NOMO-1 (cell line): ENCODE measurements at regions not wholly inside any gene's neighbourhood (a gene's known extent, or its start where the extent isn't known, plus 50 kb on each side); places are given as distances from the start of the nearest gene placed in this dataset.
A peak's percentile ranks its signal among the peaks of the same experiment; 100 is the strongest.

Experiments
- DNase-seq, 2 experiments: peaks; one replicate each; lab custom pipeline; 2025; ENCODE audit not compliant: unreplicated experiment in 2 of 2; lab: John Stamatoyannopoulos, UW

DNA sequence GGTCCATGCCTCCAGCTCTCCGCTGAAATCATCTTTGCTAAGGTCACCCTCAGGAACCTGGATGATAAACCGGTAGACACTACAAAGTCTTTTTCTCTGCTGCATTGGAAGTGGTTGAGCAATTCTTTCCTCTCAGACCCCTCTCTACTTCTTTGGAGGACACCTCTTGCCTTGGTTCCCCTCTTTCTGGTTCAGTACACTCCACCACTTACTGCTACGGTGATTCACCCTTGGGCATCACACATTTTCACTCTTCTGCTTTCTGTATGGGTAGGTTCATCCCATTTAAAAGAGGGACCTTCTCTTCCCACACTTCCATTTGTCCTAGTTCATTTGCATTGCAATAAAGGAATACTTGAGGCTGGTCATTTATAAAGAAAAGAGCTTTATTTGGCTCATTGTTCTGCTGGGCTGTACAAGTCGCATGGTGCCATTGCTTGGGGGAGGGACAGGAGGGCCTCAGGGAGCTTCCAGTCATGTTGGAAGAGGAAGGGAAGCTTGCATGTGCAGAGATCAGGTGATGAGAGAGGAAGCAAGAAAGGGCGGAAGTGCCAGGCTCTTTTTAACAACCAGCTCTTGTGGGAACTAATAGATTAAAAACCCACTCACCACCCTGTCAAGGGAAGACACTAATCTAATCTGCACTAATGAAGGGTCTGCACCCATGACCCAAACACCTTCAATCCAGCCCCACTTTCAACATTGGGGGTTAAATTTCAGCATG, 149.7 kb upstream of the TMEM170B start:
- DNase-seq, result no peak

- no peak for DNase-seq
Measured at GRCh38 chr6:11386726-11387125, 150.8 kb upstream of the TMEM170B start.

DNA sequence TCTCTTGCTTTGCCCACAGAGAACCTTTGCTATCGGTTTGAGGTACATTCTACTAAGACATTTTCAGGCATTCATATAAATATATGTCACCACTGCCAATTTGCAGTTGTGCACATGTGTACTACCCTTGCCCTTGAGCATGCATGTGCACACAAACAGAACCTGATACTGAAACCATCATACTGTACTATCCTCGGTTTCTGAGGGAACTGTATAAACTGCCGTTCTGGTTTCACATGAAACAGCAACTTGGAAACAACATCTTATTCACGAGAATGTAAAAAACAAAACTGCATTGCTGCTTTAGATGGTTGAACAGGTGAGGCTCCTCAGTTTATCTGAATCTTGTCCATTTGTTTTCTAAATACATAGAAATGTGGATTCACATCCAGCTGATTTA, 151.2 kb upstream of the TMEM170B start:
- DNase-seq, result peak in 1 of 2 experiments; percentile 25

- DNase-seq, result no peak
Measured at GRCh38 chr6:11384531-11385309, 152.3 kb upstream of the NEDD9 start.

DNA sequence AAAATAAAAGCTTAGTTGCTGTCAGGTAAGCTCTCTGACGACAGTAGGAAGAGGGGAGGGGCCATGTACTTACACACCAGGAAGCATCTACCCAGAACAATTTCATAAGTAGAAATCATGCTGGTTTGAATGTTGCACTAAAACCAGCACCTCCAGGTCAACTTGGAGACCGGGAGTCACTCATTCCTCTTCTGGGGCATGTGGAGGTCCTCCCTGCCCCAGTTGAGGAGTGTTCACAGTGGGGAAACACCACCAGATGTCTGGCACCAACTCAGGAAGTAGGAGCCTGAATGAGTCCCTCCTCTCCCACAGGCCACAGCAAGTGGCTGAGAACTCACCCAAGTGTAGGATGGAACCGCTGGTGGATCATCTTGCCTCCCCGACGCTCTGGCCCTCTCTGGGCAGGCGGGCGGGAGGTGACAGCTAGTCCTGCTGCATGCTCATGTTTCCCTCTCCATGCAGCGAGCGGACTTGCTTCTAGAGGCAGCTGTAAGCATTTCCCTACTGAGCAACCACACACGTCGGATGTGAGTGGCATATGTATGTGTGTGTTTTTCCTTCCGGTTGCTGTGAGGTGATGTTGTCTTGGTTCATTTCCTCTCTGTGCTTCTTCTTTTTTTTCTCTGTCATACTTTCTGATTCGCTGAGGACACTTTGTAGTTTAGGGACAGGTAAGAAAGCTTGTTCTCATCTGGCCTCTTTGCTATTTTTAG, 149.5 kb upstream of the NEDD9 start:
- DNase-seq, result peak; percentile 67 to 93

DNA sequence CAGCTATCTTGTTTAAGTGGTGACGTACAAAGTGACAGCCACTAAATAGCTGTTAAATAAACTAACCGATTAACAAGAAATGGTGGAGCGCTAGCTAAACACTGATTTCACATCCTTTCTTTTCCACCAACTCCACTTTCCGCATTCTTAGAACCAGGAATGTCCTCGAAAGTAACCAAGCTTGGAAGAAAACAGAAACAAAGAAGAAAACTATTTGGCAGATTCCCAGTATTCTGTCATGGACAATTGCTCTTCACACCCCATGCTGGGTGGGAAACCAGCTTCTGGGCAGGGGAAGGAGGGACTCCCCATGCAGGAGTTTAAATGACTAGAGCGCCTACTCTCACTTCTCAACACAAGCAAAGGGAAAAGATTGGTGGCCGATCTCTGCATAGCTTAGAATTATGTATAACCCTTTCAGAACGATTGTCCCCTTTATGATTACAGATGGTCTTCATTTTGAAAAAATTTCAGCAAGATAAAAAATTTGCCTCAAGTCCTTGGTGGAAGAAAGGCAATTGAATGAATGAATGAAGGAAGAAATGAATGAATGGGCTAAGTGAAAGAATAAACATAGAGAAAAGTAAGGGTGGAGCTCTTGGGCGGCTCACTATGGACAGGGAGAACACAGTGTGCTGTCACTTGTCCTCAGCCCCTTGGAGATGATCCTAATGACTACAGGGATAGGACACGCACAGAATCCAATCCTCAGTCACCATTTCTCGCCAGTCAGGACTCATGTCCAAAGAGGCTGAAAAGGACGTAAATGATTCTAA, 148.7 kb upstream of the NEDD9 start:
- DNase-seq, result no peak

DNA sequence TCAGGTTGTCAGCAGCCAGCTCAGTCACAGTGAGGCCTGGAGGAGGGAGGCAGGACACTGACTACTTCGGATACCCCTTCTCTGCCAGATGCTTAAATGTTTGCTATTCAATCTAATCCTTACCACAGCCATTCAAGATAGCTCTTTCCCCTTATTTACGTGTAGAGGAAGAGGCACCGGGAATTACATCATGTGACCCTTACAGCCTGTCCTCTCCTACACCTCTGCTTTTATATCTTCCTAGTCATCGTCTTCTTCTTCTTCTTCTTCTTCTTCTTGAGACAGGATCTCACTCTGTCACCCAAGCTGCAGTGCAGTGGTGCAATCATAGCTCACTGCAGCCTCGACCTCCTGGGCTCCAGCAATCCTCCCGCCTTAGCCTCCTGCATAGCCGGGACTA, 148.1 kb upstream of the NEDD9 start:
- no peak for DNase-seq

DNA sequence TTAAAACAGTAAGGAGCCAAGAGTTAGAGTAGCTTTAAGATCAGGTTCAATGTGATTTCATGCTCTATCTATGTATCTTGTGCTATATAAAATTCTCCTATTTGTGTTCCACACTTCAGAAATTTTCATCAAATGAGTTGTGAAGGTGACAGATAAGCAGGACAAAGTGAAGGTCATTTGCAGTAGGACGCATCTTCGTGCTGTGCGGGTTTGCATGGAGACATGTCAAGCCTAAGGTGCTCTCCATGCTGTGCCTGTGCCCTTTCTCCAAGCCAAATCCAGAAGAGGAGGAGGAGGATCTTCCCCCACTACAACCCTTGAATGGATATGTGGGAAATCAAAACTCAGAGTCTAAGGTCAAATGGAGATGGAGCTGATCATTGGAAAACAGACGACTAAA, 147.3 kb upstream of the NEDD9 start:
- no peak for DNase-seq

DNA sequence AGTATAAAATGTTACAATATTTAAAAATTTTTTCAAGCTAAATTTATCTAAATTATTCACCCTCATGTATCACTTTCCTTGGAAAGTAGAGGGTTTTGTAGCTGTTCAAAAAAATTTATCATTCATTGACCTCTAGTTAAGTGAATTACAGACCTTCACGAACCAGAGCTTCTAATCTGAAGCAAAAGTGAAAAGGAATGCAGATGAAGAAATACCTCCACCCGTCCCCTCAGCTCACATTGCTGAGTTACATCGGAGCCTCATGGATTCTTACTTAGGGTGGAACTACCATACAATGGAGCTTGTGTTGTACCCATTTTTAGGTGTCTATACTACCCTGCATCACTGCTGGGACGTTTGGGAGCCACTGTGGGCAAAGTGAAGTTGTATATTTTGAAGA, 146.2 kb upstream of the NEDD9 start:
- DNase-seq, result no peak

- DNase-seq, result peak; percentile 56 to 96
Measured at GRCh38 chr6:11374036-11375010, 141.9 kb upstream of the NEDD9 start.

DNA sequence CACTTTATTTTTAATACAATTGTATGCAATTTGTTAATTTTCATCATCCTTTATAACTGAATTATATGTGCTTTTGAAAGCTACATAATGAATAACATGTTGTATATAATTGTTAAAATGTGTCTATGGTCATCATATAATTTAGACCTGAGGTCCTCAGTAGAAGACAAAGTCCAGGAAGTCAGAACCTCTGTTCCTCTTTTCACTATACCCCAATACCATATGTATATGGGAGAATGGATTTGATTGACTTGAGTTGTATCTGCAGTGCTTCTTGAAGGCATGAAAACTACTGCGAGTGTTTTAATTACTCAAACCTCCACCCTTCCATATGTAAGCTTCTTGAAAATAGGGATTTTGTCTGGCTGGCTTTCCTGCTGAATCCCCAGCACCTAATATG, 140.7 kb upstream of the NEDD9 start:
- peak in 1 of 2 experiments; percentile 24 for DNase-seq

DNA sequence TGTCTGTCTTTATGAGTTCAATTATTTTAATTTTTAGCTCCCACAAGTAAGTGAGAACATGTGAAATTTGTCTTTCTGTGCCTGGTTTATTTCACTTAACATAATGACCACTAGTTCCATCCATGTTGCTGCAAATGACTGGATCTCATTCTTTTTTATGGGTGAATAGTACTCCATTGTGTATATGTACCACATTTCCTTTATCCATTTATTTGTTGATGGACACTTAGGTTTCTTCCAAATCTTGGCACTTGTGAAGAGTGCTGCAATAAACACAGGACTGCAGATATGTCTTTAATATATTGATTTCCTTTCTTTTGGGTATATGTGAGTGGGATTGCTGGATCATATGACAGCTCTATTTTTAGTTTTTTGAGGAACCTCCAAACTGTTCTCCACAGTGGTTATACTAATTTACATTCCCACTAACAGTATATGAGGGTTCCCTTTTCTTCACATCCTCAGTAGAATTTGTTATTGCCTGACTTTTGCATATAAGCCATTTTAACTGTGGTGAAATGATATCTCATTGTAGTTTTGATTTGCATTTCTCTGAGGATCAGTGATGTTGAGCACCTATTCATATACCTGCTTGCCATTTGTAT, 139.8 kb upstream of the NEDD9 start:
- DNase-seq, result peak in 1 of 2 experiments; percentile 56

- DNase-seq, result no peak
Measured at GRCh38 chr6:11370191-11371018, 137.9 kb upstream of the NEDD9 start.

DNA sequence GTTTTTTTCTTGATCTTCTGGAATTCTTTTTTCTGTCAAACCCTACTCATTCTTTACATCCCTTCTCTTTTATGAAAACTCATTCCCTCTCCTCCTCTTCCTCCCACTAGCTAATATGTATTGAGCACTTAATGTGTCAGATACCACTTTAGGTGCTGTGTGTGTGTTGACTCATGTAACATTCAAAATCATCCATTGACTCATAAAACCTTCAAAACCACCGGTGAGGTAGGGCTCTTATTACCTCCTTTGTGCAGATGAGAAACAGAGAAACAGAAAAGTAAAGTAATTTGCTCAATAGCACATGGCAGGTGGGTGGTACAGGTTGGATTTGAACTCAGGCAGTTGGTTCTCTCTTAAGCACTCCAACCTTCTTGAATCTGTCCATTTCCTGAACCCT, 136.3 kb upstream of the NEDD9 start:
- DNase-seq, result no peak

GRCh38 chr6:11368264-11368663, 135.8 kb upstream of the NEDD9 start:
- no peak for DNase-seq

DNA sequence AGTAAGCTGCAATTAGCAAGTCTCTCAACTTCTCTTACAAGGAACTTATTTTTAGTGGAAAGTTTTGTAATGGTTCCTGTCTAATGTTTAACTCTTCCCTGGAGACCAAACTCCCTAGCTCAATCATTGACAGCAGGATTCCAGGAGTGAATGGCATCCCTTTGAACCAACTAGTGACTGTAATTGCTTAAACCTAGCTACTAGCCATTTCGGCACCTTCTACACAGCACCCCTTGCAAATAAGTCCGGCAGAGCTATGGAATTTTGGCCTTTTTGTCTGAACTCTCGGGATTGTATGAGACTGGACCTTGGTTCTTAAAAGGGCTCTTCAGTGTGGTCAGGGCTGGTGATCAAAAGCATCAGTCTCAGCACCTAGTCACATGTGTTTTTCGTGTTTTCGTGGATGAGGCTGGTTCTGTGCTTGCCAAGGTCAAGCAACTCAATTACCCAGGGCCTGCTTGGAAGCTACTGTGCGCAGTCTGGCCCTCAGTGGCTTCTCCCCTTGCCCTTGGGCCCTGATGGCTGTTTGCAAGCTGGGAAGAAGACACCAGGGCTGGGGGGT, 135.3 kb upstream of the NEDD9 start:
- no peak for DNase-seq

DNA sequence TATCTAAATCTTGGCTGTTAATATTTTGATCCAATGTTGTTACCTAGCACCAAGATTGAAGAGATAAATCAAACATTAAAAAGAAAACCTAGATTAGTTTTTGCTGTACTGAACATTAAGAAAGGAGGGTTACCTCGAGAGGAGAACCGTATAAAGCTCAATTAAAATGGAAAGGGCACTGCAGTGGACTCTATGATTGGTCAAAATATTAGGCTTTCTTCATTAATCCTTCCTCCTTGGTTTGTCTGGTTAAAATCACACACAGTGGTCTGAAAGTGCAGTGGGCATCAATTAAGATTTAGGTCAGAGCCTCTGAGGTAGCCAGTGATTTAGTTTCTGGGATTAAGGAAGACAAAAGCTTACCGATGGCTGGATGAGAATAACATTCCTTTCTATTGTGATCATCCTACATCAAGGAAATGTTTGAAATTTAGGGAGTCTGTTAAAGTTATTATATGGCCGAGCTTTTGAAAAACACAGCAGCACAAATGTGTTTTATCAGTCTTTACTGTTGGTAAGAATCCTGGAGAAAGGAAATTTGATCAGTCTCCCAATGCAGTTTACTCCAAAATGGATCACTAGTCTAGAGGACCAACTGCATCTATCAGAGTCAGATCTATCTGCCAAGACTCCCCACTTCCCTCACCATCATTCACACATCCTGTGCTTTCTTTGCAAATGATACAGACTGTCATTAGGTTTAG, 134.6 kb upstream of the NEDD9 start:
- peak in 1 of 2 experiments; percentile 35 for DNase-seq
